ENCODE measurements at regions not wholly inside any gene's neighbourhood (a gene's known extent, or its start where the extent isn't known, plus 50 kb on each side); places are given as distances from the start of the nearest gene placed in this dataset.

GRCh38 chr4:35689870-35690269 lies 554.4 kb downstream of the ARAP2 start:
- no peak for DNase-seq (ENCODE audit: low spot score)

DNA sequence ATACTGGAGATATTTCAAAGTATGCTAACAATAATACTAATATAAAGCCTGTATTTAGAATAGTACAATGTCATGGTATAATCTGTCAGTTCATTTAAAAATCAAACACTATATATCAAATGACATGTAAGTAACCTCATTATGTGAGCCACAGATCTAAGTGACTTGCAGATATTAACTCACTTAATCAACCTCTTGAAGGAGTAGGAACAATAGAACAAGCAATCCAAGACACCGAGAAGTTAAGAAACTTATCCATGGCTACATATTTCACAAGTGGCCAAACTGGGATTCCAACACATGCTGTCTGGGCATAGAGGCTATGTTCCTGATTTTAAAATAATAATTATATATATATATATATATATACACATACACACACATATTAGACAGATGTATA lies 554.0 kb downstream of the ARAP2 start:
- no peak for DNase-seq (ENCODE audit: low spot score)

- no peak for DNase-seq (ENCODE audit: low spot score)
Observed at GRCh38 chr4:35695003-35695402, 549.3 kb downstream of the ARAP2 start.

DNA sequence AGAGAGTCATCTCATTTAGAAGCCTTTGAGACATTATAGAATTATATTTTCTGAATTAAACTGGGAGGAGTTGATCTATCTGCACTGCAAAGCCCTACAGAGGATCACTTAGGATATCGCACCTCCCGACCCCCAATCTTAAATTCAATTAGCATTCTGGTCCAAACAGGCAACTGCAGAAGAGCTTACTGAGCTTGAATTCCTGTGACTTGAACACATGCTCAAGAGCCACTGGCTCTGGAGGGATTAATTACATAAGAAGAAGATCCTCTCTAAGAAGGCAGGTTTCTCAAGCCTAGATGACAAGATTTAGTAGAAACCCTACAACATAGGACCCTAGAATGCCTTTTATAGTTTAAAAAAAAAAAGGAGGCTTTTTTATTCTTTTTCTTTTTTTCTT lies 548.9 kb downstream of the ARAP2 start:
- no peak for DNase-seq (ENCODE audit: low spot score)

DNA sequence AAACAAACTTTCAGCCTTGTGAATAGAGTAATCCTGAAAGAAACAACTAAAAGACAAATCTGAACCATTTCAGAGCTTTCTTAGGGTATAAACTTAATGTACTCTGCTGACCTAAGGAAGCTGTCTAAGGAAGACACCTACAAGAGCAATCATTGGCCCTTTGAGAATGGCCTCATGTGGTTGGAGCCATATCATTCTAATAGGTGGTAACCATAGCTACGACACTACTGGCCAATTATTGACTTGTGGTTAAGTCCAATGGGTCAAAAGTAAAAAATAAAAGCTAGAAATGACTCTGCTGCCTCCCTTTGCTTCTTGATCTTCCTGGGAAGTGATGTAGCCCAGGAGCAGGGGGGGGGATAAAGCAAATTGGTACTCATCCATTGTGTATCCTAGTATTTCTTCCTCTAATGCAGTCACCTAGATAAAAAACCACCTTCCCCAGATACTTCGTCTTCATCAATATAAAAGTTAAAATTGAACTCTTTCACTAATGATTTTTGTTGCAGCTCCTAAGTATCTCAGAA lies 547.0 kb downstream of the ARAP2 start:
- DNase-seq (ENCODE audit: low spot score) = no peak

DNA sequence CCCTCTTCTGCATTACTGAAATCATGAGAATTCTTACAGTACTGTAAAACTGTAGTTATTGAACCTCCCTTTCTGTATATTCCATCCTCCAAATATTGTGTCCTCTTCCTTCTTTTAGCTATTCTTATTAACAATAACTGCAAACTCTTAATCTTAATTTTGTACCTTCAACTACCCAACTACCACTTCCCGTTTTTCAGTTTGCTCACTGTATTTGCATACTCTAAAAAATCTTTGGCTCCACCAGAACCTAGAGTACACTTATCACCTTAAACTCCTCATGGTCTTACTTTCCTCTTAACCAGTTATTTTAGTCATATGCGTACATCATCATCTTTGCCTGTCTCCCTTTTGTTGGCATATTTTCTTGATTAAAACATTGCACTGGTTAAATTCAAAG lies 543.7 kb downstream of the ARAP2 start:
- no peak for DNase-seq (ENCODE audit: low spot score)

GRCh38 chr4:35709080-35709479 lies 535.2 kb downstream of the ARAP2 start:
- DNase-seq (ENCODE audit: low spot score) = no peak

DNA sequence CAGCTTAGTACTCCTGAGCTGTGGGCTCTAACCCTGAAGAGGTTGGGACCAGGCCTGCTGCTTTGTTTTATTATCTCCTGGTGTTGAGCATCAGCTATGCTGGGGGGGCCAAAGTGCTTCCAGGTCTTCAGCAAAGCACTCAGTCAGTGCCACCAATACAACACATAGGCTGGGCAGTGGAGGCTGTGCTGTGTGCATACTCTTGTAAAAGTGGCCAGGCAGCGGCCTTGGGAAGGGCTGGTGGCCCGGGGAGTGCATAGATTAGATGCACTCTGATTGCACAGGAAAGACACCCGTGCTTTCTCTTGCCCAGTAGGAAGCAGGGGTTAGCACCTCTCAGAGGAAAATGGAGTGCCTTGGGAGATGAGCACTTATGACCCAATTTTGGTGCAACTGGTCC lies 534.0 kb downstream of the ARAP2 start:
- no peak for DNase-seq (ENCODE audit: low spot score)

DNA sequence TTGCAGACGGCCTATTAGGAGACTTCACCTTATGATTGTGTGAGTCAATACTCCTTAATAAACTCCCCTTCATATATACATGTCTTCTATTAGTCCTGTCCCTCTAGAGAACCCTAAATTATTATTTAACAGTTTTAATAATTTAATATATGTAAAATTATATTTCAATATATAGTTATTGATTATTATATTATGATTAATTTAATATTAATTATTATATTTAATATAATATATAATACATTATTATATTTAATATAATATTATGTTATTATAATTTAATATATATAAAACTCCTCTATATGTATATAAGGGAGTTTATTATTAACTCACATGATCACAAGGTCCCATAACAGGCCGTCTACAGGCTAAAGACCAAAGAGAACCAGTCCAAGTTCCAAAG lies 533.2 kb downstream of the ARAP2 start:
- no peak for DNase-seq (ENCODE audit: low spot score)

DNA sequence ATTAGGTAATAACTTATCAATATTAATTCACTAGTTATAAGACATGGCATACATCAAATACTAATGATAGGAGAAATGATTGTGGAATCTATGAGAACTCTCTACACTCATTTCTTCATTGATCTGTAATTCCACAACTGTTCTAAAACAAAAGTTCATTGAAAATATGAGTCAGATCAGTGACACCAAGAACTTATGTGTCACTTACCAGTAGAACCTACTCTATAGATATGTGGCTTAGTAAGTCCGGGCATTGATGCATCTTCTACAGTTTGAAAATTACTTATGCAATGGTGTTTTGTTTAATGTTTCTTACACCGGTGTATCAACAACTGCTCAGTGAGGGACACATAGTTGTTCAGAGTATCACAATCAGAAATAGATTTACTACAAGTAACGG lies 520.3 kb downstream of the ARAP2 start:
- DNase-seq (ENCODE audit: low spot score) = no peak

- no peak for DNase-seq (ENCODE audit: low spot score)
Observed at GRCh38 chr4:35725131-35725530, 519.2 kb downstream of the ARAP2 start.

GRCh38 chr4:35730414-35730813 lies 513.9 kb downstream of the ARAP2 start:
- no peak for DNase-seq (ENCODE audit: low spot score)

- DNase-seq (ENCODE audit: low spot score) = no peak
Observed at GRCh38 chr4:35734381-35735098, 509.8 kb downstream of the ARAP2 start.

DNA sequence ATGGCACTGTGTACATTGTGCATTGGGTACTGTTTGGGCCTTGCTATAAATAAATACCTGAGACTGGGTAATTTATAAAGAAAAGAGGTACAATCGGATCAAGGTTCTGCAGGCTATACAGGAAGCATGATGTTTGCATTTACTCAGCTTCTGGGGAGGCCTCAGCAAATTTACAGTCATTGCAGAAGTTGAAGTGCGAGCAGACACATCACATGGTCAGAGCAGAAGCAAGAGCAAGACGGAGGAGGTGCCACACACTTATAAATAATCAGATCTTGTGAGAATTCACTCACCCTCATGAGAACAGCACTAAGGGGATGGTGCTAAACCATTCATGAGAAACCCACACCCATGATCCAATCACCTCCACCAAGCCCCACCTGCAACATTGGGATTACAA lies 505.0 kb downstream of the ARAP2 start:
- no peak for DNase-seq (ENCODE audit: low spot score)

DNA sequence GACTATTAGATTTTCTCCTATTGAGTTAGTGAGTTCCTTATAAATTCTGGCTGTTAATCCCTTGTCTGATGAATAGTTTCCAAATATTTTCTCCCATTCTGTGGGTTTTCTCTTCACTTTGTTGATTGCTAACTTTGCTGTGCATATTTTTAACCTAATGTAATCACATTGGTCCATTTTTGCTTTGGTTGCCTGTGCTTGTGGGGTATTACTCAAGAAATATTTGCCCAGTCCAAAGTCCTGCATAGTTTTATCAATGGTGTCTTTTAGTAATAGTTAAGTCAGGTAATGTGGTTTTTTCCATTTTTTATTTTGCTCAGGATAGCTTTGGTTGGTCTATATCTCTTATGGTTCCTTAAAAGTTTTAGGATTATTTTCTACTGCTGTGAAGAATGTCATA lies 490.3 kb downstream of the ARAP2 start:
- no peak for DNase-seq (ENCODE audit: low spot score)

DNA sequence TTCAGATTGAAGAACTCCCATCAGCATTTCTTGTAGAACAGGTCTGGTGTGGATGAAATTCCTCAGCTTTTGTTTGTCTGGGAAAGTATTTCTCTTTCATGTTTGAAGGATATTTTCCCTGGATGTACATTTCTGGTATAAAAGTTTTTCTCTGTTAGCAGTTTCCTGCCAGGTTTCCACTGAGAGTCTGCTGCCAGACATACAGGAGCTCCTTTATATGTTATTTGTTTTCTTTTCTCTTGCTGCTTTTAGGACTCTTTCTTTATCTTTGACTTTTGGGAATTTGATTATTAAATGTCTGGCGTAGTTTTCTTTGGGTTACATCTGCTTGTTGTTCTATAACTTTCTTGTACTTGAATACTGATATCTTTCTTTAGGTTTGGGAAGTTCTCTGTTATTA lies 486.5 kb downstream of the ARAP2 start:
- DNase-seq (ENCODE audit: low spot score) = no peak

- DNase-seq (ENCODE audit: low spot score) = no peak
Observed at GRCh38 chr4:35760807-35761206, 483.5 kb downstream of the ARAP2 start.

GRCh38 chr4:35771571-35771970 lies 472.7 kb downstream of the ARAP2 start:
- no peak for DNase-seq (ENCODE audit: low spot score)

DNA sequence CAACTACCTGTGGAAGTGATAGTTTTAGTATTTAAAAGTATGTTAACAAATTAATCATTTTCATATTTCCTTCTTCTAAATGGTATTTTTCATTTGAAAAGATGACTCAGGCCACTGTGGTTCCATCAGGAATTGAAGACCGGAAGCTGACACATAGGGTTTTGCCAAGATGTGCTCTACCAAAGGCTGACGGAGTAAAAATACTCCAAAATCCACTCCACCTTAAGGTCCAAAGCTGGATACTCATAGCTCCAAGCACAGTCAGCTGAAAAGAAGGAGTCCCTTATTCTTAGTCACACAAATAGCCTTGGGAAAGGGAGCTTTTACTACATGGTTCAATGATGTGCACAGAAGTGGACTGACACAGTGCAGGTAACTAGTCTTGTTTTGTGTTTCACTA lies 472.0 kb downstream of the ARAP2 start:
- DNase-seq (ENCODE audit: low spot score) = no peak

GRCh38 chr4:35789899-35790574 lies 454.3 kb downstream of the ARAP2 start:
- no peak for DNase-seq (ENCODE audit: low spot score)

DNA sequence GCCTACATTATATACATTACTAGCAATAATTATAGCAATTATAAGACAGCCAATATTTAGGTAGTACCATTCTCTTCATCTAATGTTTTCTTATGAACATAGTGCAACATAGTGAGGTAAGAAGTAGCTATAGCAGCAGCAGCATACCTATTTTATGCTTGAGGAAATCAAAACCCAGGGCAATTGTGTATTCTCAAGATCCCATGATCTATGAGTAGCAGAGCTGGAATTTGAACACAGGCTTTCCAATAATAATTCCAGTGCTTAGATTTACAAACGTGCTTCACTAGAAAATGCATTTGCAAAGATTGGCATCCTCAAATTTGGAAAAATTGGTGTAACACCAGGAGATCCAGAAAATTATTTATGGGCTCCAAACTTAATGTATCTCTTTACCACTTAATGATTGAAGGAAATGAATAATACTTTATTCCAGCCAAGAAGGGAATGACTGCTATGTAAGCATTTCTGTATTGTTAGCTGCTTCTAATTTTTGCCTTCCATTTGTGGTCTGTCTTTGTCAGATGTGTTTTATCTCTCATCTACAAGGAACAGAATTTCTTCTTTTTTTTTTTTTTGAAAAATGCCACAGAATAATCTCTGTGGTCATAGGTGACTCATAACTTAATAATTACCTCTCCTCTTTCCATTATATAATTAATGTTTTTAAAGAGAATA lies 451.1 kb downstream of the ARAP2 start:
- DNase-seq (ENCODE audit: low spot score) = no peak

GRCh38 chr4:35793766-35794165 lies 450.5 kb downstream of the ARAP2 start:
- no peak for DNase-seq (ENCODE audit: low spot score)

DNA sequence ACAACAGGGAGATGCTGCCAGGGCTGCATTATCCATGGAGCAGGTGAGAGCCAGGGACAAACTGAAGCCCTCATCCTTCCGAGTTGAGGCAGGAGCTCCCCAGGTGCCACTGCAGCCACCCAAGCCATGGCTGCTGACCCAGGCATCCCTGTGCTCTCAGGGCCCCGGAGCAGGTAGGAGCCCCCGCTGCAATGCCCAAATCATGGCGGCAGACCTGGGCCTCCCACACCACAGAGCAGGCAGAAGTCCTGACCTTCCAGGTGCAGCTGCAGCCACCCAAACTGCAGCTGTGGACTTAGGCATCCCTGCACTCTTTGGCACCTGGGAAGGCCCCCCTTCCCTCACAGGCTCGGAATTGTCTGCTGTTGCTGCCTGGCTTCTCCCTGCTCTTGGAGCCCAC lies 443.6 kb downstream of the ARAP2 start:
- no peak for DNase-seq (ENCODE audit: low spot score)

Data from mucosa of gallbladder (tissue), 1 donor.